Activated B cell treated with CpG ODN at 0.5 μM for 24 hours (primary cell): ENCODE measurements at regions not wholly inside any gene's neighbourhood (a gene's known extent, or its start where the extent isn't known, plus 50 kb on each side); places are given as distances from the start of the nearest gene placed in this dataset.

Experiments
- ATAC-seq: fragments of 200-7000 bp; cut with Tn5 transposase; one replicate; pipeline ENCODE4 v1.10.0; 2021; ENCODE audit warnings: low read depth, mild to moderate bottlenecking, moderate library complexity
- CTCF ChIA-PET: fragments of 350-600 bp; sonication (Branson Sonifier 250); formaldehyde crosslinking; loops from one replicate; lab custom pipeline; 2021; ENCODE audit warnings: antibody characterized with exemption; lab: Charles Lee
- POLR2A ChIA-PET: fragments of 350-600 bp; sonication (Branson Sonifier 250); formaldehyde crosslinking; loops from one replicate; lab custom pipeline; 2021; ENCODE audit warnings: antibody characterized with exemption; lab: Charles Lee
- DNase-seq: peaks from one replicate; pipeline ENCODE4 v3.0.0; 2022
- H3K27ac Mint-ChIP-seq: one replicate; pipeline ENCODE4 v1.8.0; 2020; ENCODE audit warnings: mixed read lengths
- H3K27me3 Mint-ChIP-seq: one replicate; pipeline ENCODE4 v1.8.0; 2021; ENCODE audit warnings: mixed read lengths
- H3K36me3 Mint-ChIP-seq: one replicate; pipeline ENCODE4 v1.8.0; 2021; ENCODE audit warnings: low read depth, mixed read lengths
- H3K4me1 Mint-ChIP-seq: one replicate; pipeline ENCODE4 v1.8.0; 2021; ENCODE audit warnings: mixed read lengths
- H3K4me3 Mint-ChIP-seq: one replicate; pipeline ENCODE4 v1.8.0; 2020; ENCODE audit warnings: mild to moderate bottlenecking, mixed read lengths
- H3K9me3 Mint-ChIP-seq: one replicate; pipeline ENCODE4 v1.8.0; 2020; ENCODE audit warnings: mixed read lengths
- CTCF ChIP-seq: fragments of 200-600 bp; IDR thresholded peaks from one replicate; pipeline ENCODE4 v1.8.0; 2022; ENCODE audit warnings: antibody characterized with exemption, mild to moderate bottlenecking
- intact Hi-C: fragments of 100-400 bp; cut with micrococcal nuclease; formaldehyde crosslinking; loops from one replicate; pipeline ENCODE4 v1.15.1; 2024

GRCh38 chr15:92525758-92526245, 129.8 kb downstream of the FAM174B start:
- TF ChIP-seq CTCF: no peak
- DNase-seq (no peak), ATAC-seq (no peak)
- H3K4me1 Mint-ChIP-seq: peaks cover 2% of the 10 kb centered on the region
- ChIA-PET CTCF (no interaction called here), POLR2A (no interaction called here)
- intact Hi-C loops: no loop called here
- H3K4me3 Mint-ChIP-seq: no peak overlapping the region
- H3K36me3 Mint-ChIP-seq: no peaks in the 10 kb centered on the region
- H3K9me3 Mint-ChIP-seq: peaks cover 2% of the 10 kb centered on the region
- no peak overlapping the region for H3K27ac Mint-ChIP-seq
- H3K27me3 Mint-ChIP-seq: peaks cover 9% of the 10 kb centered on the region

GRCh38 chr15:92524874-92525565, 130.6 kb downstream of the FAM174B start:
- Mint-ChIP-seq H3K27ac (no peak overlapping the region), H3K4me3 (no peak overlapping the region), H3K4me1 (peaks cover 2% of the 10 kb centered on the region), H3K27me3 (peaks cover 9% of the 10 kb centered on the region), H3K9me3 (peaks cover 2% of the 10 kb centered on the region), H3K36me3 (no peaks in the 10 kb centered on the region)
- TF ChIP-seq CTCF: no peak
- intact Hi-C loops: no loop called here
- ChIA-PET POLR2A (no interaction called here), CTCF (no interaction called here)
- no peak for ATAC-seq
- DNase-seq: no peak

- Mint-ChIP-seq H3K4me1 (peaks cover 2% of the 10 kb centered on the region), H3K36me3 (no peaks in the 10 kb centered on the region), H3K9me3 (no peaks in the 10 kb centered on the region), H3K4me3 (no peak overlapping the region), H3K27me3 (peaks cover 5% of the 10 kb centered on the region), H3K27ac (no peak overlapping the region)
- ChIA-PET POLR2A (no interaction called here), CTCF (no interaction called here)
- ATAC-seq (no peak), DNase-seq (no peak)
- intact Hi-C loops: no loop called here
- no peak for TF ChIP-seq CTCF
These were observed 130.5 kb downstream of the ST8SIA2 start for GRCh38 chr15:92524161-92524560.

GRCh38 chr15:92523176-92523575, 129.5 kb downstream of the ST8SIA2 start:
- ChIA-PET CTCF (no interaction called here), POLR2A (no interaction called here)
- no peaks in the 10 kb centered on the region for H3K9me3 Mint-ChIP-seq
- no peaks in the 10 kb centered on the region for H3K27me3 Mint-ChIP-seq
- H3K36me3 Mint-ChIP-seq: no peaks in the 10 kb centered on the region
- ATAC-seq (no peak), DNase-seq (no peak)
- no peak overlapping the region for H3K4me3 Mint-ChIP-seq
- no peak overlapping the region for H3K27ac Mint-ChIP-seq
- intact Hi-C loops: no loop called here
- H3K4me1 Mint-ChIP-seq: peaks cover 2% of the 10 kb centered on the region
- no peak for TF ChIP-seq CTCF

- H3K27me3 Mint-ChIP-seq: no peaks in the 10 kb centered on the region
- no peak for ATAC-seq
- POLR2A ChIA-PET: no interaction called here
- no peak for DNase-seq
- H3K27ac Mint-ChIP-seq: no peak overlapping the region
- no peaks in the 10 kb centered on the region for H3K36me3 Mint-ChIP-seq
- H3K4me1 Mint-ChIP-seq: peaks cover 2% of the 10 kb centered on the region
- CTCF ChIA-PET: interaction anchor here (1.2 kb wide), 1 partner anchor 193 kb away, joined by 6 read pairs; no protein-coding TSS in a partner anchor
- intact Hi-C loops: no loop called here
- H3K9me3 Mint-ChIP-seq: no peaks in the 10 kb centered on the region
- no peak overlapping the region for H3K4me3 Mint-ChIP-seq
- no peak for TF ChIP-seq CTCF
These were observed 127.9 kb downstream of the ST8SIA2 start for GRCh38 chr15:92521624-92522008.
